ENCODE measurements at regions not wholly inside any gene's neighbourhood (a gene's known extent, or its start where the extent isn't known, plus 50 kb on each side); places are given as distances from the start of the nearest gene placed in this dataset.

DNA sequence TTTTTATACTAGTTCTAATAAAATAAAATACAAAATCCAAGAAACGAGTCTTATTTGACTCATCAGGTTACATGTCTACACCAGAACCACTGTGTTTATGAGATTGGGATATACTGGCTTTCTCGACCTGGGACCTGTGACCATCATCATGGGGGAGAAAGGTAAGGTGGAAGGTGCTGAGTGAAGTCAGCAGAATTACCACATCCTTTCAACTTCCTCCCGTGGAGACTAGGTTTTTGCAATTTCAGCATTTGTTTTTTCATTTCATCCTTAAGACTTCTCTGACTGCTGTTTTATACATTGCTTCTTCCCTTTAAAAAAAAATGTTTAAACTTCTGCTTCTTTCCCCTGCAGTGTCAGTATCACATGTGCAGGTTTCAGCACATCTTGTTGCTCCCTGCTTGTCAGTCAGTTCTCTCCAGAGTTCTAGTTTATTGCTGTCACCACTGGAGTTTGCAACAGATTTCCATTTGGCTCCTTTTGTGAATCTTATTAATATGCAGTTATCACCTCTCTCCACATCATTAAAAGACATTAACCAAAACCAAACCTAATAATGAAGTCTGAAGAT, 60.4 kb upstream of the HAO2 start (continued):
- TF ChIP-seq, protein P1, sequence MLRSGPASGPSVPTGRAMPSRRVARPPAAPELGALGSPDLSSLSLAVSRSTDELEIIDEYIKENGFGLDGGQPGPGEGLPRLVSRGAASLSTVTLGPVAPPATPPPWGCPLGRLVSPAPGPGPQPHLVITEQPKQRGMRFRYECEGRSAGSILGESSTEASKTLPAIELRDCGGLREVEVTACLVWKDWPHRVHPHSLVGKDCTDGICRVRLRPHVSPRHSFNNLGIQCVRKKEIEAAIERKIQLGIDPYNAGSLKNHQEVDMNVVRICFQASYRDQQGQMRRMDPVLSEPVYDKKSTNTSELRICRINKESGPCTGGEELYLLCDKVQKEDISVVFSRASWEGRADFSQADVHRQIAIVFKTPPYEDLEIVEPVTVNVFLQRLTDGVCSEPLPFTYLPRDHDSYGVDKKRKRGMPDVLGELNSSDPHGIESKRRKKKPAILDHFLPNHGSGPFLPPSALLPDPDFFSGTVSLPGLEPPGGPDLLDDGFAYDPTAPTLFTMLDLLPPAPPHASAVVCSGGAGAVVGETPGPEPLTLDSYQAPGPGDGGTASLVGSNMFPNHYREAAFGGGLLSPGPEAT (IDR thresholded peaks at IDR 0.05; ENCODE audit: low read depth) = no peak
- no peak for TF ChIP-seq HDAC6 (IDR thresholded peaks at IDR 0.05; ENCODE audit: unreplicated experiment)
- no peak for TF ChIP-seq HDGF (IDR thresholded peaks at IDR 0.05)
- no peak for TF ChIP-seq PAX8 (IDR thresholded peaks at IDR 0.05)

DNA sequence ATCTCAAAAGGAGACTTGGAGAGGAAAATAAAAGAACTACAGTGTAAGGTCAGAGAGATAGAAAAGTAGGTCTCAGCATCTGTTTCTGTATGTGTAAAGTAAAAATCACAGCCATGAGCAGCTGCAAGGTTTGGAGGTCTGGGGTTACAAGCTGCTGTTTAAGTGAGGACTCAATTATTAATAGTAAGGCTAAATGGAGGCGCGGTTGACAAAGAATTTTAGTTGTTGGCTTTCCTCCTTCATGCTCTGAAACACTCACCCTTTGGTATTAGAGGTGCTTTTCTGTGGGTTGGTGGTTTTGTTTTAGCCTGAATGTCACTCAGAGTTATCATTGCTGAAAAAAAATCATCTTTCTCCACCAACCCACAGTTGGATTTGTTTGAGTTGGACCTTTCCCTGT, 59.8 kb upstream of the HAO2 start:
- Histone ChIP-seq H3K4me2 (ENCODE audit: control insufficient read depth, insufficient read depth) (no peak overlapping the region), H3K9ac (ENCODE audit: control insufficient read depth, insufficient read depth, low read length) (no peak overlapping the region), H3K9me3 (replicated peaks; ENCODE audit: control insufficient read depth, insufficient read depth, low read length) (no peaks in the 10 kb centered on the region), H3K27ac (ENCODE audit: control insufficient read depth, insufficient read depth) (no peak overlapping the region), H3K4me3 (no peak overlapping the region), H3K27me3 (replicated peaks in 1 of 2; ENCODE audit: control insufficient read depth in 2 of 2, insufficient read depth in 2 of 2, low read length in 1 of 2) (peaks cover 0 to 5% of the 10 kb centered on the region in 2 experiments; a peak in 1 of 4 replicates), H3K36me3 (ENCODE audit: control insufficient read depth in 2 of 2, insufficient read depth in 2 of 2, low read length in 1 of 2) (no peaks in the 10 kb centered on the region), H2AFZ (ENCODE audit: control insufficient read depth, low read depth, low read length) (no peak overlapping the region), H3K79me2 (ENCODE audit: control insufficient read depth, insufficient read depth, low read length) (no peaks in the 10 kb centered on the region), H3K4me1 (ENCODE audit: control insufficient read depth, insufficient read depth, low read length) (no peaks in the 10 kb centered on the region), H4K20me1 (ENCODE audit: control insufficient read depth, insufficient read depth) (no peaks in the 10 kb centered on the region)
- BruUV-seq (replicated peaks) = no TSS peak
- no peak for FAIRE-seq
- in situ Hi-C loops (cut with MboI) = no loop called here
- TF ChIP-seq, protein P2, sequence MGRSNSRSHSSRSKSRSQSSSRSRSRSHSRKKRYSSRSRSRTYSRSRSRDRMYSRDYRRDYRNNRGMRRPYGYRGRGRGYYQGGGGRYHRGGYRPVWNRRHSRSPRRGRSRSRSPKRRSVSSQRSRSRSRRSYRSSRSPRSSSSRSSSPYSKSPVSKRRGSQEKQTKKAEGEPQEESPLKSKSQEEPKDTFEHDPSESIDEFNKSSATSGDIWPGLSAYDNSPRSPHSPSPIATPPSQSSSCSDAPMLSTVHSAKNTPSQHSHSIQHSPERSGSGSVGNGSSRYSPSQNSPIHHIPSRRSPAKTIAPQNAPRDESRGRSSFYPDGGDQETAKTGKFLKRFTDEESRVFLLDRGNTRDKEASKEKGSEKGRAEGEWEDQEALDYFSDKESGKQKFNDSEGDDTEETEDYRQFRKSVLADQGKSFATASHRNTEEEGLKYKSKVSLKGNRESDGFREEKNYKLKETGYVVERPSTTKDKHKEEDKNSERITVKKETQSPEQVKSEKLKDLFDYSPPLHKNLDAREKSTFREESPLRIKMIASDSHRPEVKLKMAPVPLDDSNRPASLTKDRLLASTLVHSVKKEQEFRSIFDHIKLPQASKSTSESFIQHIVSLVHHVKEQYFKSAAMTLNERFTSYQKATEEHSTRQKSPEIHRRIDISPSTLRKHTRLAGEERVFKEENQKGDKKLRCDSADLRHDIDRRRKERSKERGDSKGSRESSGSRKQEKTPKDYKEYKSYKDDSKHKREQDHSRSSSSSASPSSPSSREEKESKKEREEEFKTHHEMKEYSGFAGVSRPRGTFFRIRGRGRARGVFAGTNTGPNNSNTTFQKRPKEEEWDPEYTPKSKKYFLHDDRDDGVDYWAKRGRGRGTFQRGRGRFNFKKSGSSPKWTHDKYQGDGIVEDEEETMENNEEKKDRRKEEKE (IDR thresholded peaks at IDR 0.05) = no peak
- TF ChIP-seq, protein P3, sequence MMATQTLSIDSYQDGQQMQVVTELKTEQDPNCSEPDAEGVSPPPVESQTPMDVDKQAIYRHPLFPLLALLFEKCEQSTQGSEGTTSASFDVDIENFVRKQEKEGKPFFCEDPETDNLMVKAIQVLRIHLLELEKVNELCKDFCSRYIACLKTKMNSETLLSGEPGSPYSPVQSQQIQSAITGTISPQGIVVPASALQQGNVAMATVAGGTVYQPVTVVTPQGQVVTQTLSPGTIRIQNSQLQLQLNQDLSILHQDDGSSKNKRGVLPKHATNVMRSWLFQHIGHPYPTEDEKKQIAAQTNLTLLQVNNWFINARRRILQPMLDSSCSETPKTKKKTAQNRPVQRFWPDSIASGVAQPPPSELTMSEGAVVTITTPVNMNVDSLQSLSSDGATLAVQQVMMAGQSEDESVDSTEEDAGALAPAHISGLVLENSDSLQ (IDR thresholded peaks at IDR 0.05) = 0 out of 2 replicates have a peak, but pooled peaks have one; percentile 31
- TF ChIP-seq NRF1 (conservative IDR thresholded peaks at IDR 0.05; ENCODE audit: low read depth, low read length) = no peak
- TF ChIP-seq SREBF1 (IDR thresholded peaks at IDR 0.05; ENCODE audit: low read length) = no peak
- TF ChIP-seq RELA (IDR thresholded peaks at IDR 0.05; ENCODE audit: borderline replicate concordance, partially characterized antibody) = no peak
- TF ChIP-seq, protein P4, sequence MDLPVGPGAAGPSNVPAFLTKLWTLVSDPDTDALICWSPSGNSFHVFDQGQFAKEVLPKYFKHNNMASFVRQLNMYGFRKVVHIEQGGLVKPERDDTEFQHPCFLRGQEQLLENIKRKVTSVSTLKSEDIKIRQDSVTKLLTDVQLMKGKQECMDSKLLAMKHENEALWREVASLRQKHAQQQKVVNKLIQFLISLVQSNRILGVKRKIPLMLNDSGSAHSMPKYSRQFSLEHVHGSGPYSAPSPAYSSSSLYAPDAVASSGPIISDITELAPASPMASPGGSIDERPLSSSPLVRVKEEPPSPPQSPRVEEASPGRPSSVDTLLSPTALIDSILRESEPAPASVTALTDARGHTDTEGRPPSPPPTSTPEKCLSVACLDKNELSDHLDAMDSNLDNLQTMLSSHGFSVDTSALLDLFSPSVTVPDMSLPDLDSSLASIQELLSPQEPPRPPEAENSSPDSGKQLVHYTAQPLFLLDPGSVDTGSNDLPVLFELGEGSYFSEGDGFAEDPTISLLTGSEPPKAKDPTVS (IDR thresholded peaks at IDR 0.05; ENCODE audit: low read depth, low read length) = no peak
- TF ChIP-seq ZZZ3 (IDR thresholded peaks at IDR 0.05; ENCODE audit: control insufficient read depth, insufficient read length, low read depth) = no peak
- peak; percentile 17; the same call in 1 of the 2 replicates for TF ChIP-seq RUNX3 (IDR thresholded peaks at IDR 0.05; ENCODE audit: low read length)
- no peak for TF ChIP-seq POLR2AphosphoS2 (IDR thresholded peaks at IDR 0.05; ENCODE audit: low read depth, low read length)
- TF ChIP-seq RAD51 (IDR thresholded peaks at IDR 0.05) = no peak
- TF ChIP-seq, protein P5, sequence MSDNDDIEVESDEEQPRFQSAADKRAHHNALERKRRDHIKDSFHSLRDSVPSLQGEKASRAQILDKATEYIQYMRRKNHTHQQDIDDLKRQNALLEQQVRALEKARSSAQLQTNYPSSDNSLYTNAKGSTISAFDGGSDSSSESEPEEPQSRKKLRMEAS (IDR thresholded peaks at IDR 0.05; ENCODE audit: low read depth, low read length) = no peak
- no peak for TF ChIP-seq SIN3A (IDR thresholded peaks at IDR 0.05; ENCODE audit: low read depth, low read length)
- TF ChIP-seq ZSCAN29 (IDR thresholded peaks at IDR 0.05) = no peak
- intact Hi-C loops (cut with micrococcal nuclease; ENCODE audit: unreplicated experiment) = no loop called here
- DNase-seq (ENCODE audit: low read depth, low spot score) = no peak
- WGBS (ENCODE audit: insufficient coverage, insufficient replicate concordance, low lambda C conversion rate, missing lambda C conversion rate) = 4% methylated on average over 2 of the region's 2 CpGs
- ChIA-PET SMC1A (ENCODE audit: uncharacterized antibody, unreplicated experiment) (no interaction called here), POLR2A (no interaction called here), CTCF (no interaction called here), RAD21 (ENCODE audit: unreplicated experiment) (no interaction called here)
- no peak; the same call in 2 of the 3 replicates for ATAC-seq

All from GM12878 (cell line).